Neural progenitor cell (in vitro differentiated cells): ENCODE measurements at regions not wholly inside any gene's neighbourhood (a gene's known extent, or its start where the extent isn't known, plus 50 kb on each side); places are given as distances from the start of the nearest gene placed in this dataset.
"Not testable (repeated sequence)": the region's sequence is repeated elsewhere in the genome, so short reads cannot be mapped to it uniquely, and the experiment has no call there.

Experiments
- EZH2 ChIP-seq: fragments of 200-600 bp; sonication (generic); IDR thresholded peaks from 2 replicates; pipeline ENCODE4 v1.6.1; 2017; ENCODE audit warnings: antibody characterized with exemption, mild to moderate bottlenecking, moderate library complexity
- TF ChIP-seq, protein P1 (sequence below): fragments of 200-600 bp; sonication (generic); IDR thresholded peaks from 2 replicates; pipeline ENCODE4 v1.5.1; 2017; ENCODE audit warnings: antibody characterized with exemption, mild to moderate bottlenecking

DNA sequence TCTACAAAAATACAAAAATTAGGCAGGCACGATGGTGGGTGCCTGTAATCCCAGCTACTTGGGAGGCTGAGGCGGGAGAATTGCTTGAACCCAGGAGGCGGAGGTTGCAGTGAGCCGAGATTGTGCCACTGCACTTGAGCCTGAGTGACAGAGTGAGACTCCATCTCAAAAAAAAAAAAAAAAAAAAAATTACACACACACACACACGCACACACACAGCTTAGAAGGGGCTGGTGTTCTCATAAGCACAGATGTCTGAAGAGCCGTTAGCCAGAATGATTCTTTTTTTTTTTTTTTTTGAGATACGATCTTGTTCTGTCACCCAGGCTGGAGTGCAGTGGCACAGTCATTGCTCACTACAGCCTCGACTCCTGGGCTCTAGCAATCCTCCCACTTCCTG lies 119.3 kb upstream of the ALDH3B2 start:
- TF ChIP-seq EZH2 = not testable (repeated sequence)
- TF ChIP-seq, protein P1, sequence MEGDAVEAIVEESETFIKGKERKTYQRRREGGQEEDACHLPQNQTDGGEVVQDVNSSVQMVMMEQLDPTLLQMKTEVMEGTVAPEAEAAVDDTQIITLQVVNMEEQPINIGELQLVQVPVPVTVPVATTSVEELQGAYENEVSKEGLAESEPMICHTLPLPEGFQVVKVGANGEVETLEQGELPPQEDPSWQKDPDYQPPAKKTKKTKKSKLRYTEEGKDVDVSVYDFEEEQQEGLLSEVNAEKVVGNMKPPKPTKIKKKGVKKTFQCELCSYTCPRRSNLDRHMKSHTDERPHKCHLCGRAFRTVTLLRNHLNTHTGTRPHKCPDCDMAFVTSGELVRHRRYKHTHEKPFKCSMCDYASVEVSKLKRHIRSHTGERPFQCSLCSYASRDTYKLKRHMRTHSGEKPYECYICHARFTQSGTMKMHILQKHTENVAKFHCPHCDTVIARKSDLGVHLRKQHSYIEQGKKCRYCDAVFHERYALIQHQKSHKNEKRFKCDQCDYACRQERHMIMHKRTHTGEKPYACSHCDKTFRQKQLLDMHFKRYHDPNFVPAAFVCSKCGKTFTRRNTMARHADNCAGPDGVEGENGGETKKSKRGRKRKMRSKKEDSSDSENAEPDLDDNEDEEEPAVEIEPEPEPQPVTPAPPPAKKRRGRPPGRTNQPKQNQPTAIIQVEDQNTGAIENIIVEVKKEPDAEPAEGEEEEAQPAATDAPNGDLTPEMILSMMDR = not testable (repeated sequence)
